GF-D8 (cell line): ENCODE measurements at regions not wholly inside any gene's neighbourhood (a gene's known extent, or its start where the extent isn't known, plus 50 kb on each side); places are given as distances from the start of the nearest gene placed in this dataset.
A peak's percentile ranks its signal among the peaks of the same experiment; 100 is the strongest.
"Not testable (repeated sequence)": the region's sequence is repeated elsewhere in the genome, so short reads cannot be mapped to it uniquely, and the experiment has no call there.

Experiments used
- DNase-seq: peaks from one replicate; lab custom pipeline; 2025; lab: John Stamatoyannopoulos, UW

- DNase-seq, result no peak
Observed at GRCh38 chr7:111676167-111676566, 113.9 kb upstream of the IMMP2L start.

GRCh38 chr7:111672901-111673300 lies 110.6 kb upstream of the IMMP2L start:
- DNase-seq, result no peak

GRCh38 chr7:111671927-111672326 lies 109.6 kb upstream of the IMMP2L start:
- no peak for DNase-seq

GRCh38 chr7:111668711-111669110 lies 106.4 kb upstream of the IMMP2L start:
- no peak for DNase-seq

DNA sequence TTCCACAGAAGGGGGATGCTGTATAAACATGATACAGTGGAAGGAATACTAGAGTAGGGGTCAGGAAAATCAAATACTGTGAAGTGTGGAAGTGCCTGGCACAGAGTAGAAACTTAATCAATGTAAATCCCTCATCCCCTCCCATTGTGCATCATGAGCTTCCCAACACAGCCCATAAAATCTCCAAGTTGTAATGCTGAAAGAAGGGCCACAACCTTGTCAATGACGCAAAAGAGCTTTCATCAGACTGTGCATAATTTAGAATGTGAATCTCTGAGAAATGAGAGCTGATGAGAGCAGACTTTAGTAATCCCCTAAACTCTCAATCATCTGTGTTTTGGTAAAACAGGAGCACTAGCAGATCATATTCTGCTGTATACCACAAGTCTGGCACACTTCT lies 105.2 kb upstream of the IMMP2L start:
- no peak for DNase-seq

DNA sequence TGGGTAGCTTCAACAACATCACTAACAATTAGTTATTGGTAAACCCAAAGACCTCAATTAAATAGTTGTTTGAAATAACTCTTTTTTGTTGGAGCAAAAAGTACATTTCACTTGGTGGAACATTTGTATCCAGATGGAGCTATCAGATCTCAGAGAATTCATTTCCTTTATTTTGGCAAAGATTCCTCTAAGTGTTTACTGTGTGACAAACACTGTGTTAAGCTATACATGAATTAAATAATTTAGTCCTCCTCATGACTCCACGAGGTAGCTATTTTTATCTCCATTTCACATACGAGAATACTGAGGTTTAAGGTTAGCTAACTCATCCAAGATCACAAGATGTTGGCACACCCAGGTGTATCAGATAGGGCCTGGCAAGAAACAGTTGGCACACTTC lies 104.0 kb upstream of the IMMP2L start:
- DNase-seq, result no peak

DNA sequence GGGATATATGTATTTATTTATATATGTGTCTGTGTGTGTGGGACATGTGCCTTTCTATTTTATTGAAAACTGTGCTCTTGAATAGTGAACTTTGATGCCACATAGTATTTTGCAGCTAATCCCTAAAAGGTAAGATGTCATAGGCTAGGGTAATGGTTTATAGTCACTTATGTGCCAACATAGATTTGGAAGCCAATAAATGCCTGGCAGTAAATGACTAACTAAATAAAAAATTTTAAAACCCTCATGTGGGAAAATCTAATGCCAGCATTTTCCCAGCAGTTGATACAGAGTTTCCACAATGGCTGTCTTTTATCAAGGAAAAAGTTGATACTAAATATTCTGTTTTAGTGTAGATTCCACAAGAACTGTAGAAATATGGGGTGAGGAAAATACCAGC lies 101.5 kb upstream of the IMMP2L start:
- DNase-seq, result no peak

DNA sequence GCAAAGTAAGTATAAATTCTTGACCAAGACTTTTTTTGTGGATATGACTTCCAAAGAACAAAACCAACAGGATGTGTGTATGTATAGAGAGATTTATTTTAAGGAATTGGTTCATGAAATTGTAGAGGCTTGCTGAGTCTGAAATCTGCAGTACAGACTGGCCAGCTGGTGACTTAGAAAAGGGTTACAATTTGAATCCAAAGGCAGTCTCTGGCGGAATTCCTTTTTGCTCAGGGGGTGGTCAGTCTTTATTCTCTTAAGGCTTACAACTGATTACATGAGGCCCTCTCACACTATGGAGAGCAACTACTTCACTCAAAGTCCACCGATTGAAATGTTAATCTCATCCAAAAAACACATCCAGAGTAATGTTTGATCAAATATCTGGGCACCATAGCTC lies 100.1 kb upstream of the IMMP2L start:
- DNase-seq, result no peak

DNA sequence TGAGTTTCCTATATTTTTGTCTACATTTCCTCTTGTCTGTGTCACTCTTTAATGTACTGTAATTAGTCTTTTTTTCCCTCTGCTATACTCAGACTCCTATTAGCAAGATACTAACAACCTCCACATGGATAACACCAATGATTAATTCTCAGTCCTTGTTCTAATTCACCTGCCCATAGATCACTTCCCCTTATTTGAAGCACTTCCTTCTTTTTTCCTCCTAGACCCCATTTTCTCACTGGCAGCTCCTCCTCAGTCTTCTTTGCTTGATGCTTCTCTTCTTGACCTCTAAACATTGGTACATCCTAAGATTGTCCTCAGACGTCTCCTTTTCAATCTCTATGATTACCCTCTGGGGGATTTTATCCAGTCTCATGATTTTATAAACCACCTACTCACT lies 98.2 kb upstream of the IMMP2L start:
- no peak for DNase-seq

GRCh38 chr7:111658546-111658945 lies 96.3 kb upstream of the IMMP2L start:
- no peak for DNase-seq

- DNase-seq, result no peak
Observed at GRCh38 chr7:111657018-111657417, 94.7 kb upstream of the IMMP2L start.

DNA sequence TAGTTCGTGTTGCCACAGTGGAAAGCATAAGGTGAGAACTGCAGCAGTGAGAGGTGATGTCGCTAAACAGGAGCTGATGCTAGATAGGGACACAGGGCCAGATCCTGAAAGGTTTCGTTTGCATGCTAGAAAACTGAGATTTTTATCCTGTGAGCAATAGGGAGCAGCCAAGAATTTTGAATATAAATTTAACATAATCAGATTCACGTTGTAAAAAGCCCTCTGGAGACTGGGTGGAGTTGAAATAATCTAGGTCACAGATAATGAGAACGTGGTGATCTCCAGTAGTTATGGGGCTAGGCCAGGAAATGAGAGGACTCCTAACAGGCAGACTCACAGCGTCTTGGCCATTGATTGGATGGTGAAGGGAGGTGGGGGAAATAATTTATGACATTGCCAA lies 92.1 kb upstream of the IMMP2L start:
- no peak for DNase-seq

GRCh38 chr7:111653846-111654245 lies 91.6 kb upstream of the IMMP2L start:
- DNase-seq, result no peak

- no peak for DNase-seq
Observed at GRCh38 chr7:111650456-111650999, 88.2 kb upstream of the IMMP2L start.

DNA sequence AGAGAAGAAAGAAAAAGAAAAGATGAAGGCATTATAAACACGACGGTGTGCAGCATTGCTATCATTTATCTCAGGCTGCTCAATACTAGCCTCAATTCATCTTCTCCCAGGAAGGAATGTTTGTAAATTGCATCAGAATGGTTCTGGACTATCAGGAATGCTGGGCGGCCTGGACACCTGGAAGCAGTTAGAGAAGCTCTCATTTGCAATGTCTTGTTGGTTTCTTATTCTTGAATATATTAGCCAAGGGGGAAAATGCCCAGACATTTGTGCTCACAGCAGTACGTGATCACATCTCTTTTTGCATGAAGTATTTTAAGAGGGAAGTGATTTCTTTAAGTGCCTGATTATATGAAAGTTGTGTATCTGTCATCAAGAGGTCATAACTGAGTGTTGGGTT lies 85.6 kb upstream of the IMMP2L start:
- DNase-seq, result no peak

DNA sequence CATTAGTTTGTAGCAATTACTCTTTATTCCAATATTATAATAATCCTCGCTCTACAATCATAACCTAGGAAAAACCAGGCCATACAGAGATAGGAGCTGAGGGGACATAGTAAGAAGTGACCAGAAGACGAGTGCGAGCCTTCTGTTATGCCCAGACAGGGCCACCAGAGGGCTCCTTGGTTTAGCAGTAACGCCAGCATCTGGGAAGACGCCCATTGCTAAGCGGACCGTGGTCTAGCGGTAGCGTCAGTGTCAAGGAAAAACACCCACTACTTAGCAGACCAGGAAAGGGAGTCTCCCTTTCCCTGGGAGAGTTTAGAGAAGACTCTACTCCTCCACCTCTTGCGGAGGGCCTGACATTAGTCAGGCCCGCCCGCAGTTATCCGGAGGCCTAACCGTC lies 82.3 kb upstream of the IMMP2L start:
- DNase-seq, result not testable (repeated sequence)

GRCh38 chr7:111642373-111642772 lies 80.1 kb upstream of the IMMP2L start:
- peak; percentile 6 for DNase-seq

DNA sequence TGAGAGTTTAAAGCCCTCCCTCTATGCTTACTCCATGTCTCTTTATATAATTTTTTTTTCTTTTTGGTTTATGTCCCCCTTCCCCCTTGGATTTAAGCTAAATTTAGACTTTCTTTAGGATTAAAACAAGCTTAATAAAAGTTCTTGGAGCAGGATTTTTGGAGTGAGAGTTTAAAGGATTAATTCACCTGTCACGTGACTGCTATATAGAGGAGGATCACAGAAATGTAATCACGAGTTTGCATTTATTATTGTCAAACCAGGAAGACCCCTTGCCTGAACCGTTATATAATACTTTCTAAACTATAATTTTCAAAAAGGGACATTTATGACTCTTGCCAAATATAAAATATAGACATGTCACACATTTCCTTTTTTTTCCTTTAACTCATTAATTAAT lies 78.1 kb upstream of the IMMP2L start:
- no peak for DNase-seq

GRCh38 chr7:111639934-111640333 lies 77.6 kb upstream of the IMMP2L start:
- DNase-seq, result no peak

- no peak for DNase-seq
Observed at GRCh38 chr7:111638078-111638477, 75.8 kb upstream of the IMMP2L start.

DNA sequence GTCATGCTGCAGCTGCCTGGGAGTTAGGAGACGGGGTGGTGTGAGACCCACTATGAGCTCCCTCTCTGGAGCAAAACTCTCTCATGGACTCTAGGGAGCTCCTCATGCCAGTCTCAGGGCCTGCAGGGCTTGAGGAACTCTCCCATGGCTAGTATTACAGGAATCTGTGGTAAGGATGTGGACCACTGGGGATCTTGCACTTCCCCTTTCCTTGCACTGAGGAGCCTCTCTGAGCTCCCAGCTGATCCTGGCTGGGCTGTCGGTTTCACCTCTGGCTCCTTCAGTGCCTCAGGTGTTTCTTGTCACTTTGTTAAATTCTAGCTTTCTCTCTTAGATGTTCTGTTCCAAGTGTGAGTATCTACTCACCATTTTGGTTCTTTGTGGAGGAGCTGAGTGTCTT lies 71.6 kb upstream of the IMMP2L start:
- DNase-seq, result no peak

GRCh38 chr7:111630862-111631261 lies 68.6 kb upstream of the IMMP2L start:
- no peak for DNase-seq

DNA sequence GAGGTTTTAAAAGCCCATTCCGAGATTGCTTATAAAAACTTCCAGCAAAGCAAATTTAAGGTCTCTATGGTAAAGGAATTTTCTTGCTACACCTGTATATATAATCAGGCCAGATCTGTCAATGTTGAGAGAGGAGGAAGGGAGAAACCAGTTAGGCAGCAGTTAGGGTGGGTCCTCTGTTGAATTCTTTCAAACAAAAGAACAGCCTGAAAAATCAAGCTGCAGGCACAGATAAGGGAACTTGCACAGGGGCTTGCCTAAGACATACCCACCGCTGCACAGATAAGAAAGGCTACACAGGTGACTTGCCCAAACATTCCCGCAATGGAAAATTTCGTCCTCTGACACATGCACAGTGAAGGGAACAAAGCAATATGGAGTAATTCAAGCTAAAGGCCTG lies 59.8 kb upstream of the IMMP2L start:
- no peak for DNase-seq
